NOMO-1 (cell line): ENCODE measurements at regions not wholly inside any gene's neighbourhood (a gene's known extent, or its start where the extent isn't known, plus 50 kb on each side); places are given as distances from the start of the nearest gene placed in this dataset.

Experiments
- DNase-seq, 2 experiments: peaks; one replicate each; lab custom pipeline; 2025; ENCODE audit not compliant: unreplicated experiment in 2 of 2; lab: John Stamatoyannopoulos, UW

- DNase-seq = no peak
Observed at GRCh38 chr9:107632661-107633060, 143.1 kb upstream of the KLF4 start.

GRCh38 chr9:107632216-107632615 is 142.6 kb upstream of the KLF4 start:
- no peak for DNase-seq

- DNase-seq = no peak
Observed at GRCh38 chr9:107631788-107632187, 142.2 kb upstream of the KLF4 start.

- DNase-seq = peak; percentile 22 to 52
Observed at GRCh38 chr9:107630156-107630555, 140.6 kb upstream of the KLF4 start.

GRCh38 chr9:107628444-107628843 is 138.9 kb upstream of the KLF4 start:
- DNase-seq = no peak

GRCh38 chr9:107627781-107628180 is 138.2 kb upstream of the KLF4 start:
- DNase-seq = no peak

- no peak for DNase-seq
Observed at GRCh38 chr9:107626118-107626517, 136.5 kb upstream of the KLF4 start.

- no peak for DNase-seq
Observed at GRCh38 chr9:107625383-107625984, 135.9 kb upstream of the KLF4 start.

- DNase-seq = no peak
Observed at GRCh38 chr9:107624234-107624948, 134.8 kb upstream of the KLF4 start.

GRCh38 chr9:107621436-107621835 is 131.9 kb upstream of the KLF4 start:
- no peak for DNase-seq

- no peak for DNase-seq
Observed at GRCh38 chr9:107620801-107621200, 131.2 kb upstream of the KLF4 start.

- DNase-seq = no peak
Observed at GRCh38 chr9:107620236-107620635, 130.7 kb upstream of the KLF4 start.

- peak; percentile 91 to 99 for DNase-seq
Observed at GRCh38 chr9:107615321-107615720, 125.8 kb upstream of the KLF4 start.

GRCh38 chr9:107614765-107615164 is 125.2 kb upstream of the KLF4 start:
- DNase-seq = no peak

GRCh38 chr9:107613321-107613720 is 123.8 kb upstream of the KLF4 start:
- no peak for DNase-seq

GRCh38 chr9:107612136-107612535 is 122.6 kb upstream of the KLF4 start:
- DNase-seq = peak; percentile 91 to 95

GRCh38 chr9:107609547-107609946 is 120.0 kb upstream of the KLF4 start:
- DNase-seq = no peak

- DNase-seq = no peak
Observed at GRCh38 chr9:107606149-107606790, 116.7 kb upstream of the KLF4 start.

GRCh38 chr9:107605041-107605440 is 115.5 kb upstream of the KLF4 start:
- no peak for DNase-seq

- no peak for DNase-seq
Observed at GRCh38 chr9:107603281-107603680, 113.7 kb upstream of the KLF4 start.

GRCh38 chr9:107600060-107600573 is 110.5 kb upstream of the KLF4 start:
- DNase-seq = no peak

GRCh38 chr9:107597743-107598217 is 108.2 kb upstream of the KLF4 start:
- no peak for DNase-seq
